NCI-H2081 (cell line): ENCODE measurements at regions not wholly inside any gene's neighbourhood (a gene's known extent, or its start where the extent isn't known, plus 50 kb on each side); places are given as distances from the start of the nearest gene placed in this dataset.

Source experiments
- DNase-seq, 2 experiments: peaks; one replicate each; lab custom pipeline; 2025; lab: John Stamatoyannopoulos, UW

- DNase-seq, result no peak
Observed at GRCh38 chr2:234596696-234597575, 100.1 kb upstream of the ARL4C start.

- DNase-seq, result no peak
Observed at GRCh38 chr2:234595829-234596228, 98.9 kb upstream of the ARL4C start.

- no peak for DNase-seq
Observed at GRCh38 chr2:234594715-234595114, 97.8 kb upstream of the ARL4C start.

GRCh38 chr2:234593636-234594035 is 96.8 kb upstream of the ARL4C start:
- DNase-seq, result no peak

- DNase-seq, result no peak
Observed at GRCh38 chr2:234592541-234592940, 95.7 kb upstream of the ARL4C start.

- no peak for DNase-seq
Observed at GRCh38 chr2:234590076-234590475, 93.2 kb upstream of the ARL4C start.

GRCh38 chr2:234588054-234588430 is 91.2 kb upstream of the ARL4C start:
- DNase-seq, result no peak

- DNase-seq, result peak in 1 of 2 experiments; percentile 31
Observed at GRCh38 chr2:234587341-234588053, 90.6 kb upstream of the ARL4C start.

GRCh38 chr2:234583331-234583730 is 86.5 kb upstream of the ARL4C start:
- DNase-seq, result no peak

GRCh38 chr2:234580686-234581085 is 83.8 kb upstream of the ARL4C start:
- no peak for DNase-seq

- no peak for DNase-seq
Observed at GRCh38 chr2:234579231-234579962, 82.5 kb upstream of the ARL4C start.

- DNase-seq, result no peak
Observed at GRCh38 chr2:234578389-234578788, 81.5 kb upstream of the ARL4C start.

GRCh38 chr2:234577191-234577590 is 80.3 kb upstream of the ARL4C start:
- DNase-seq, result no peak

GRCh38 chr2:234571620-234572407 is 74.9 kb upstream of the ARL4C start:
- DNase-seq, result no peak

GRCh38 chr2:234570476-234570875 is 73.6 kb upstream of the ARL4C start:
- no peak for DNase-seq

GRCh38 chr2:234569776-234570430 is 73.0 kb upstream of the ARL4C start:
- DNase-seq, result no peak

- no peak for DNase-seq
Observed at GRCh38 chr2:234566622-234567021, 69.7 kb upstream of the ARL4C start.

- DNase-seq, result no peak
Observed at GRCh38 chr2:234565842-234566619, 69.2 kb upstream of the ARL4C start.

GRCh38 chr2:234565201-234565600 is 68.3 kb upstream of the ARL4C start:
- DNase-seq, result no peak

GRCh38 chr2:234564699-234565098 is 67.8 kb upstream of the ARL4C start:
- peak; percentile 85 to 97 for DNase-seq
